DOHH2 (cell line): ENCODE measurements at regions not wholly inside any gene's neighbourhood (a gene's known extent, or its start where the extent isn't known, plus 50 kb on each side); places are given as distances from the start of the nearest gene placed in this dataset.

ENCODE experiments used
- H3F3A ChIP-seq: fragments of 200-600 bp; sonication (generic), shearing (Covaris generic); 2 replicates; pipeline ENCODE4 v1.6.0; 2016; ENCODE audit warnings: antibody characterized with exemption, mild to moderate bottlenecking; ENCODE audit not compliant: control insufficient read depth, insufficient read depth
- H3K27ac ChIP-seq: fragments of 200-600 bp; sonication (generic); 2 replicates; pipeline ENCODE4 v1.5.1; 2014; ENCODE audit warnings: low read depth, mild to moderate bottlenecking, low read length, moderate library complexity
- H3K27me3 ChIP-seq: fragments of 200-600 bp; sonication (generic); 2 replicates; pipeline ENCODE4 v1.6.1; 2014; ENCODE audit warnings: mild to moderate bottlenecking, low read length, mixed read lengths; ENCODE audit not compliant: control insufficient read depth
- H3K36me3 ChIP-seq: fragments of 200-600 bp; sonication (generic); 2 replicates; pipeline ENCODE4 v1.6.1; 2014; ENCODE audit warnings: mild to moderate bottlenecking, low read length, moderate library complexity, mixed read lengths; ENCODE audit not compliant: control insufficient read depth
- H3K4me1 ChIP-seq: fragments of 200-600 bp; sonication (generic); 2 replicates; pipeline ENCODE4 v1.6.1; 2014; ENCODE audit warnings: mild to moderate bottlenecking, low read length, mixed read lengths; ENCODE audit not compliant: control insufficient read depth
- H3K4me2 ChIP-seq: fragments of 200-600 bp; sonication (generic); 2 replicates; pipeline ENCODE4 v1.6.0; 2014; ENCODE audit warnings: mild to moderate bottlenecking, low read length, moderate library complexity
- H3K4me3 ChIP-seq: fragments of 200-600 bp; sonication (generic); 2 replicates; pipeline ENCODE4 v1.5.1; 2014; ENCODE audit warnings: mild to moderate bottlenecking, low read length, mixed read lengths
- H3K79me2 ChIP-seq: fragments of 200-600 bp; sonication (generic); 2 replicates; pipeline ENCODE4 v1.6.1; 2014; ENCODE audit warnings: mild to moderate bottlenecking, low read length, mixed read lengths; ENCODE audit not compliant: control insufficient read depth
- H3K9me2 ChIP-seq: fragments of 200-600 bp; sonication (generic); replicated peaks from 2 replicates; pipeline ENCODE4 v1.6.1; 2014; ENCODE audit warnings: mild to moderate bottlenecking, low read length, mixed read lengths; ENCODE audit not compliant: control insufficient read depth
- H3K9me3 ChIP-seq: fragments of 200-600 bp; sonication (generic); 2 replicates; pipeline ENCODE4 v1.6.1; 2014; ENCODE audit warnings: antibody characterized with exemption, low read length, mixed read lengths; ENCODE audit not compliant: control insufficient read depth, insufficient read depth
- H4K20me1 ChIP-seq: fragments of 200-600 bp; sonication (generic); 2 replicates; pipeline ENCODE4 v1.6.0; 2014; ENCODE audit warnings: low read depth, mild to moderate bottlenecking, antibody characterized with exemption, low read length, moderate library complexity; ENCODE audit not compliant: control insufficient read depth, insufficient read depth
- CTCF ChIP-seq: fragments of 200-600 bp; sonication (generic); IDR thresholded peaks from one replicate; pipeline ENCODE4 v1.5.1; 2014; ENCODE audit warnings: antibody characterized with exemption, mild to moderate bottlenecking, low read depth, low read length; ENCODE audit not compliant: poor library complexity, severe bottlenecking
- EZH2phosphoT487 ChIP-seq: fragments of 200-600 bp; sonication (generic); IDR thresholded peaks from 2 replicates; pipeline ENCODE4 v1.6.1; 2017; ENCODE audit warnings: borderline replicate concordance, mild to moderate bottlenecking, antibody characterized with exemption, low read length, moderate library complexity, mixed read lengths

GRCh38 chr14:101459551-101459900 lies 101.8 kb upstream of the DIO3 start:
- Histone ChIP-seq H3K4me3 (no peak overlapping the region), H3K4me1 (peaks cover 4% of the 10 kb centered on the region; the same call in 1 of the 2 replicates), H3K4me2 (no peak overlapping the region), H3K27me3 (no peaks in the 10 kb centered on the region), H3F3A (no peaks in the 10 kb centered on the region; the same call in 1 of the 2 replicates), H3K79me2 (no peaks in the 10 kb centered on the region), H3K36me3 (no peaks in the 10 kb centered on the region), H3K9me2 (no peaks in the 10 kb centered on the region), H4K20me1 (no peaks in the 10 kb centered on the region), H3K9me3 (no peaks in the 10 kb centered on the region), H3K27ac (no peak overlapping the region)
- TF ChIP-seq EZH2phosphoT487 (no peak), CTCF (no peak)

- H3K9me3 ChIP-seq = no peaks in the 10 kb centered on the region
- H3K4me1 ChIP-seq = peaks cover 2% of the 10 kb centered on the region; the same call in 1 of the 2 replicates
- no peaks in the 10 kb centered on the region for H3K79me2 ChIP-seq
- no peak overlapping the region for H3K4me2 ChIP-seq
- H3K9me2 ChIP-seq = no peaks in the 10 kb centered on the region
- no peak overlapping the region for H3K27ac ChIP-seq
- H4K20me1 ChIP-seq = no peaks in the 10 kb centered on the region
- no peaks in the 10 kb centered on the region for H3K27me3 ChIP-seq
- H3K36me3 ChIP-seq = no peaks in the 10 kb centered on the region
- TF ChIP-seq EZH2phosphoT487 (no peak), CTCF (no peak)
- no peaks in the 10 kb centered on the region; the same call in 1 of the 2 replicates for H3F3A ChIP-seq
- no peak overlapping the region for H3K4me3 ChIP-seq
Observed at GRCh38 chr14:101460521-101460920, 100.8 kb upstream of the DIO3 start.

- no peaks in the 10 kb centered on the region for H3K9me2 ChIP-seq
- no peaks in the 10 kb centered on the region for H3K27me3 ChIP-seq
- no peak for TF ChIP-seq CTCF
- no peak for TF ChIP-seq EZH2phosphoT487
- H3F3A ChIP-seq = no peaks in the 10 kb centered on the region
- no peaks in the 10 kb centered on the region for H3K36me3 ChIP-seq
- no peak overlapping the region for H3K27ac ChIP-seq
- H3K4me1 ChIP-seq = peaks cover 7% of the 10 kb centered on the region; the same call in 1 of the 2 replicates
- H3K9me3 ChIP-seq = no peaks in the 10 kb centered on the region
- H3K4me2 ChIP-seq = no peak overlapping the region
- no peaks in the 10 kb centered on the region for H3K79me2 ChIP-seq
- no peak overlapping the region for H3K4me3 ChIP-seq
- no peaks in the 10 kb centered on the region for H4K20me1 ChIP-seq
Observed at GRCh38 chr14:101460986-101461750, 100.1 kb upstream of the DIO3 start.
